HL-60 (cell line): ENCODE measurements at regions not wholly inside any gene's neighbourhood (a gene's known extent, or its start where the extent isn't known, plus 50 kb on each side); places are given as distances from the start of the nearest gene placed in this dataset.
"Not testable (repeated sequence)": the region's sequence is repeated elsewhere in the genome, so short reads cannot be mapped to it uniquely, and the experiment has no call there.

Experiments
- SPI1 ChIP-seq: IDR thresholded peaks from 2 replicates; pipeline ENCODE4 v1.6.1; 2012; ENCODE audit warnings: low read depth, mild to moderate bottlenecking, borderline replicate concordance
- TF ChIP-seq, protein P1 (sequence below): IDR thresholded peaks from one replicate; pipeline ENCODE4 v1.5.1; 2011; ENCODE audit warnings: low read length, control low read depth, inconsistent platforms; ENCODE audit not compliant: insufficient read depth
- TF ChIP-seq, protein P2 (sequence below): IDR thresholded peaks from 2 replicates; pipeline ENCODE4 v1.6.1; 2012; ENCODE audit warnings: low read depth; ENCODE audit not compliant: insufficient replicate concordance

DNA sequence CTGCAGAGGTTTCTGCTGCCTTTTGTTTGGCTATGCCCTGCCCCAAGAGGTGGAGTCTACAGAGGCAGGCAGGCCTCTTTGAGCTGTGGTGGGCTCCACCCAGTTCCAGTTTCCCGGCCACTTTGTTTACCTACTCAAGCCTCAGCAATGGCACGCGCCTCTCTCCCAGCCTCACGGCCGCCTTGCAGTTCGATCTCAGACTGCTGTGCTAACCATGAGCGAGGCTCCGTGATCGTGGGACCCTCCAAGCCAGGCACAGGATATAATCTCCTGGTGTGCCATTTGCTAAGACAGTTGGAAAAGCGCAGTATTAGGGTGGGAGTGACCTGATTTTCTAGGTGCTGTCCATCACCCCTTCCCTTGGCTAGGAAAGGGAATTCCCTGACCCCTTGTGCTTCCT is 566.6 kb downstream of the TMEM38B start:
- TF ChIP-seq, protein P1, sequence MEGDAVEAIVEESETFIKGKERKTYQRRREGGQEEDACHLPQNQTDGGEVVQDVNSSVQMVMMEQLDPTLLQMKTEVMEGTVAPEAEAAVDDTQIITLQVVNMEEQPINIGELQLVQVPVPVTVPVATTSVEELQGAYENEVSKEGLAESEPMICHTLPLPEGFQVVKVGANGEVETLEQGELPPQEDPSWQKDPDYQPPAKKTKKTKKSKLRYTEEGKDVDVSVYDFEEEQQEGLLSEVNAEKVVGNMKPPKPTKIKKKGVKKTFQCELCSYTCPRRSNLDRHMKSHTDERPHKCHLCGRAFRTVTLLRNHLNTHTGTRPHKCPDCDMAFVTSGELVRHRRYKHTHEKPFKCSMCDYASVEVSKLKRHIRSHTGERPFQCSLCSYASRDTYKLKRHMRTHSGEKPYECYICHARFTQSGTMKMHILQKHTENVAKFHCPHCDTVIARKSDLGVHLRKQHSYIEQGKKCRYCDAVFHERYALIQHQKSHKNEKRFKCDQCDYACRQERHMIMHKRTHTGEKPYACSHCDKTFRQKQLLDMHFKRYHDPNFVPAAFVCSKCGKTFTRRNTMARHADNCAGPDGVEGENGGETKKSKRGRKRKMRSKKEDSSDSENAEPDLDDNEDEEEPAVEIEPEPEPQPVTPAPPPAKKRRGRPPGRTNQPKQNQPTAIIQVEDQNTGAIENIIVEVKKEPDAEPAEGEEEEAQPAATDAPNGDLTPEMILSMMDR: not testable (repeated sequence)
- TF ChIP-seq, protein P2, sequence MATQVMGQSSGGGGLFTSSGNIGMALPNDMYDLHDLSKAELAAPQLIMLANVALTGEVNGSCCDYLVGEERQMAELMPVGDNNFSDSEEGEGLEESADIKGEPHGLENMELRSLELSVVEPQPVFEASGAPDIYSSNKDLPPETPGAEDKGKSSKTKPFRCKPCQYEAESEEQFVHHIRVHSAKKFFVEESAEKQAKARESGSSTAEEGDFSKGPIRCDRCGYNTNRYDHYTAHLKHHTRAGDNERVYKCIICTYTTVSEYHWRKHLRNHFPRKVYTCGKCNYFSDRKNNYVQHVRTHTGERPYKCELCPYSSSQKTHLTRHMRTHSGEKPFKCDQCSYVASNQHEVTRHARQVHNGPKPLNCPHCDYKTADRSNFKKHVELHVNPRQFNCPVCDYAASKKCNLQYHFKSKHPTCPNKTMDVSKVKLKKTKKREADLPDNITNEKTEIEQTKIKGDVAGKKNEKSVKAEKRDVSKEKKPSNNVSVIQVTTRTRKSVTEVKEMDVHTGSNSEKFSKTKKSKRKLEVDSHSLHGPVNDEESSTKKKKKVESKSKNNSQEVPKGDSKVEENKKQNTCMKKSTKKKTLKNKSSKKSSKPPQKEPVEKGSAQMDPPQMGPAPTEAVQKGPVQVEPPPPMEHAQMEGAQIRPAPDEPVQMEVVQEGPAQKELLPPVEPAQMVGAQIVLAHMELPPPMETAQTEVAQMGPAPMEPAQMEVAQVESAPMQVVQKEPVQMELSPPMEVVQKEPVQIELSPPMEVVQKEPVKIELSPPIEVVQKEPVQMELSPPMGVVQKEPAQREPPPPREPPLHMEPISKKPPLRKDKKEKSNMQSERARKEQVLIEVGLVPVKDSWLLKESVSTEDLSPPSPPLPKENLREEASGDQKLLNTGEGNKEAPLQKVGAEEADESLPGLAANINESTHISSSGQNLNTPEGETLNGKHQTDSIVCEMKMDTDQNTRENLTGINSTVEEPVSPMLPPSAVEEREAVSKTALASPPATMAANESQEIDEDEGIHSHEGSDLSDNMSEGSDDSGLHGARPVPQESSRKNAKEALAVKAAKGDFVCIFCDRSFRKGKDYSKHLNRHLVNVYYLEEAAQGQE: not testable (repeated sequence)
- not testable (repeated sequence) for TF ChIP-seq SPI1
